HG02798 (cell line): ENCODE measurements at regions not wholly inside any gene's neighbourhood (a gene's known extent, or its start where the extent isn't known, plus 50 kb on each side); places are given as distances from the start of the nearest gene placed in this dataset.
A peak's percentile ranks its signal among the peaks of the same experiment; 100 is the strongest.

ENCODE experiments used
- ATAC-seq: cut with Tn5 transposase; IDR thresholded peaks from one replicate; pipeline ENCODE4 v1.9.1; 2021; ENCODE audit warnings: mild to moderate bottlenecking; ENCODE audit not compliant: unreplicated experiment, poor library complexity

DNA sequence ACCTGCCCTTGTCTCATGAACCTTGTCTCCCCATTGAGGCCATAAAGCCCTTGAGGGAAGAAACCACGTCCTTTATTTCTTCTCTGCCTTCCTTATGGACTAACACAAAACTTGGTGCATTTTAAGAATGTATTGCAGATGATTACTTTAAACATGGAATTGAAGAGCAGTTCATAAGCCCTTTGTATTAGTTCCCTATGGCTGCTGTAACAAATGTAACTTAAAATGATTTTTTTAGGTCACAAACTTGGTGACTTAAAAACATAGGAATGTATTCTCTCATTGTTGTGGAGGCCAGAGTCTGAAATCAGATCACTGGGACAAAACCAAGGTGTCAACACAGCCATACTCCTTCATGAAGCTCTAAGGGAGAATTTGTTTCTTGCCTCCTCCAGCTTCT, 185.5 kb downstream of the PHLDA1 start:
- ATAC-seq, result no peak

DNA sequence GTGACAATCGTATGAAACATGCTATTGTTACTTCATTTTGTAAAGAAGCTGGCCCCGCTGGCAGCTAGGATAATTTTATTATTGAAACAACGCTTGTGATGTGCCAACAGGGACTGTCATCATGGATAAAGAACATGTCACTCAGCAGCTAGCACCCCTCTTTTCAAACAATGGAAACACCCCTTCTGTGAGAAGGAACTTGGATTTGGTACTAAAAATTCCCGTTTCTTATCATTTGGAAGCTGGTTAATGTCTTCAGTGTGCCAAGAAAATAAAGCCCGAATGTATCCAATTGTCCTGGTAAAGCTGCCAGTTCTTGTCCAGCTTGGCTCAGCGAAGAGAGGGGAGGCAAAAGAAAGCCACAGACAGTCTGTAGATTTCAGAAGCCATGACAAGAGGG, 186.6 kb downstream of the PHLDA1 start:
- ATAC-seq, result no peak

DNA sequence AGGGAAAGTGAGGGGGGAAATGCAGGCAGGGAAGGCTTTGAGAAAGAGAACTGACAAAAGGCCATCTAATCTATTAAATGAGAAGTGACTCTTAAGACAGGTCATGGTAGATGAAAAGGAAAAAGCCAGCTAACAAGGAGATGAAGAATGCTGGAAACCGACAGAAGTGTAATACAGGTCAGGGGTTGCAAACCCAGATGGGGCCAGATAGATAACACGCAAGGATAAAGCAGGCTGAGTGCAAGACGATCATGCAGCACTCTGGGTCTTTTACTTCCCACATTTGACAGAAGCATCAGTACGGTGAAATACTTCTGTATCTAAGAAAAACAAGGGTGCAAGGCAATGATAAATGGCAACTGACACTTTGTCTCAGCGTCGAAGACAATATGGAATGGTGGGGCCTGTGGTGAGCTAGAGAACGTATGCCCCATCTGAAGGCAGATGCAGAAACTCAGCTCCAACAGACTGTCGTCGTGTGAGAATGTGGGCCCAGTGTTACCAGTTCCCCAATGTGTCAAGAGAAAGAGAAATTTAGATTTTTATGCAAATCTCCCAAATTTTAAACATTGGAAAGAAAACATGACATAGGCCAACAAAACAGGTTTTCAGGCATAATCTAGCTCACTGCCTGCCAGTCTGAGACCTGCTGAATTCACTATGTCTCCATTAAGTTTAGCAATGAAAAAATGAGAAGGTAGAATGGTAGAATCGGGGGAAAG, 187.4 kb downstream of the PHLDA1 start:
- ATAC-seq, result no peak

DNA sequence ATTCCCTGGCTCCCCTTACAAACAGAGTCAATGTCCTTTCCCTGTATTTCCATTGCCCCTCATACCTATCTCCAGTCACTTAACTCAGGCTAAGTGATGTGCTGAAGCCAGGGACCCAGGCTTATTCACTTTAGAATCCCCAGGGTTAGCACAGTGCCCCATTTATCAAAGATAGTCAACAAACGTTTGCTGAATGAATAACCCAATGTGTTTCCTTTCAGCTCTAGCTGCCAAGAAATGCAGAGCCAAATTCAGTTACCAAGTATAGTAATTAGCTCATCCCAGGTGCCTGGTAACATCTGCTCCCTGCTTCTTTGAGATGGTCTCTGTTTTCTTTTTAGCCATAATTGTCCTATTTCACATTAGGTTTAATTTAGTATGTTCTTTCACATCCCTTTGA, 189.5 kb downstream of the PHLDA1 start:
- no peak for ATAC-seq

DNA sequence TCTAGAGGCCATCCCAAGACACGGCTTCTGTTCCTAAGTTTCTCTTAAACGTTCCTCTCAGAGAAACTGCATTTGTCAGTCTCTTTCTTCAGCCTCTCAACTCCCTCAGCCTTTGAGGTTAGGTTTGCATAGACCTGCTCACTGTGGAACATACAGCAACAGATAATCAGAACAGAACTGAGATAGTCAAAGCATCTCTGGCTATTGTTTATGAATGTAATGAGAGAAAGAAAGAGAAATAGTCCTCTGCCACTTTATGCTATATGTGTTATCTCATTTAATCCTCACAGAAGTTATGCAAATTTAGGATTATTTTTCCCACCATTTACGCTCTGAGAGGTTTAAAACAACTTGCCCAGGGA, 190.6 kb downstream of the PHLDA1 start:
- peak; percentile 71 for ATAC-seq

DNA sequence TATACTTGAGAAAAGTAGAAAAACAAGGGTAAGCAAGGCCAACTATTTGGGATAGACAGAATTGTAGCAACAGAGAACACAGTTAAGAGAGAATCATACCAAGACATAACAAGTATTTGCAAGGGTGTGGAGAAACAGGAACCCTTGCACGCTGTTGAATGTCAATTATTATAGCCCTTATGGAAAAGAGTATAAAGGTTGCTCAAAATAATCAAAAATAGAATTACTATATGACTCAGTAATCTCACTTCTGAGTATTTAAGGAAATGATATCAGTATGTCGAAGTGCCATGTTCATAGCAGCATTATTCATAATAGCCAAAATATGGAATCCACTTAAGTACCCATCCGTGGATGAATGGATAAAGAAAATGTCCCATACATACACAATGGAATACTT, 193.3 kb downstream of the PHLDA1 start:
- no peak for ATAC-seq

DNA sequence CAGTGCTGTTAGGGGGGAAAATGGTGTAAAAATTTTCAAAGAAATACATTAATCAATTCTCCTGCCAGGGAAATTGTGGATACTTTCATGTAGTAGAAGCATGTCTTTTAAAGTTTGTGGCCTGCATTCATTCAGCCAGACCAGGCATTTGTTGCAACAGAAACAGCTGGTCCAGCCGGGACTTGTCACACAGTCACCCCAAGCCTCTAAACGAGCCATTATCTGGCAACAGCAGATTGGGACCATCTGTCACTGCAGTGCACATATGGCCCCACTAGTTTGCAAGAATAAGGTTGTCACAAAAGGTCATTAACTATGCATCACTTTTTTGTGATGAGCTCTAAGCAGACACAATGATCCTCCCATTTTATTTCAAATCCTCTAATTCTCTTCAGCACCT, 193.9 kb downstream of the PHLDA1 start:
- ATAC-seq, result no peak

DNA sequence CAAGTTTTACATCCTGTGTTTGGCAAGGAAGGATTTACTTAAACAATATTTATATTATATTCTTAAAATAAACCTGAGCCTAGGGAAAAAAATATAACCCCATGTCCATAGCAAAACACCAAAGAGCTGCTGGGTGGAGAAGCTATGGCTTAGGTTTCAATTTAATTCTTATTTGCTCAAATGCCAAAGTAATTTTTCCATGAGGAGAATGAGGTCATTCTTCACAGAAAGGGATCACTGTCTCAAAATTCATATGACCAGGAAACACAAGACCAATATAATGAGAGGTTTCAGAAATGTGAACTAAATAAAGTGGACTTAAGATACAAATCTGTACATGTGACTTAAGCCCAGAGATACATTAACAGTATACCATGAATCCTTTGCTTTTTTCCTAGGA, 195.0 kb downstream of the PHLDA1 start:
- ATAC-seq, result no peak

DNA sequence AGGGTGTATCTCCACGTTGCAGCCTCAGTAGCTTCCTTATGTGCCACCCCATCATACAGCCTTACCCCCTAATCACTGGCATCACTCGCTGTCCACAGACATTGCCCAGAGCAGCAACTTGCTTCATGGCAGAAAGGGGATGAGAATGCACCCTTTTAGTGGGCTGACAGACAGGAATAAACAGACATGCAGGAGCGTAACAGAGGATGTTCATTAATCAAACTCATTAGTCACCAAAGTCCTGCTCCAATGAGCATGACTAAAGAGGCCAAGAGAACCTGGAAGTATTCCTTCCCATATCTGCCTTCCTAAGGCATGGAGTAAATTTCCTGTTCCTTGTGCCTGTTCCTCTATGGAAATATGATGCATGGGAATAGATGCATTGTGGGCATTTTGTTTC, 197.0 kb downstream of the PHLDA1 start:
- ATAC-seq, result no peak

DNA sequence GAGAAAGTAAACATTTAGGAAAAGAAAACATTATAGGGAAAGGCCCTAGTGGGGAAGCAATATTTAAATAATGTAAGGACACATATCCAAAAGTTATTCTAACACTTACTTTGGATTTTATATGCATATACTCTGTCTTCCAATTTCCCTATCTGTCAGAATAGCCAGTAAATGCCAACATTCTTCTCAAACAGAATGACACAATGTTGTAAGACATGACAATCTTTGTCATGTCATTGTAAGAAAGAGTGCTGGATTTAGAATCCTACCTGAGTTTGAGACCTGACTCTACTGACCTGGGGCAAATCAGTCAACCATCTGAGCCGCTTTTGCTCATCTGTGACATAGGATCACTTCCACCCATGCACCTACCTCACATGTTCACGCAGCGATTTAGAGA, 198.3 kb downstream of the PHLDA1 start:
- no peak for ATAC-seq

DNA sequence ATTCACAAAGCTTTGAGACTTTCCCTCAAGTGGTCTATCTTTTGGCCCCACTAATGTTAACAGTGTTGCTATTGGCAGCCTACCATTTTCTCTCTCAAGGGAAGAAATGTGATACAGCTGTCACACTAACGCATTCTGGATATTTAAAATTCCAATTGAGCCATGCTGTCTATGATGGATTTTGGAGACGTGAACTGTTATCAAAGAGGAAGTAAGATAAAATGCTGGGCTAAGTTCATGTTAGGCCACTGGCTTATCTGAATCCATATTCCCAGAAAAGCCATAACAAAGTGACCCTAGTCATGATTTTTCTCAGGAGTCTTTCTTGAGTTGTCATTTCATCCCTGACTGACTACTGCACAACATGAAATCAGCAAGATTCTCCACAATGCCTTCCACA, 200.2 kb downstream of the PHLDA1 start:
- no peak for ATAC-seq

DNA sequence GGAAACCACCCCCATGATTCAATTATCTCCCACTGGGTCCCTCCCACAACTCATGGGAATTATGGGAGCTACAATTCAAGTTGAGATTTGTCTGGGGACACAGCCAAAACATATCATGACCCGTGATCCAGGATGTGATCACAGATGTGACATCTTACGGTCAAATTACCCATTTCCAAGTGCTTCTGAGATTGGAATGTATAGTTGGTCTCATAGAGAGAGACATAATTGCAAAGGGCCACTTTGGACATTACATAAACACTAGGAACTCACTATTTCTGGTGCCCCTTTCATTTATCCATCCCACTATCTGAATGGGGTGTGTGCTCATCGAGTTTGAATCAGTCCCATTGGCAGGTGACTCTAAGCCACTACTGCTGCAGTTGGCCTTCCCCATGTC, 204.5 kb downstream of the PHLDA1 start:
- ATAC-seq, result no peak

DNA sequence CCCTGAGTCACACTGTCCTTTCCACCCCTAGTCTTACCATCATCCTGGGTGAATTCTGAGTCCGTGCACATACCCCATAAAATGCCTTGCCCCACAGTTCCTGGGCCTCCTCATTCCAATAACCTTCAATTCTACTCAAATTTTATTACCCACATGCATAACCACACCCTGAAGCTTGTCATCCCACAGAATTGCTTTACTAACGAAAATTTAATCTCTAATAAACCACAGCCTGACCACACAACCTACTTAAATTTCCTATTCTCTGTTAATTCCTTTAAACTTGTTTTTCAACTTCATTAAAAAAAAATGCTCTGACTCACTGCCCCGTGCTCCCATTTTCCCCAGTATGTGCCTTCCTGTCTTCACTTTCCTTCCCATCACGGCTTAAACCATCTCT, 205.9 kb downstream of the PHLDA1 start:
- no peak for ATAC-seq

DNA sequence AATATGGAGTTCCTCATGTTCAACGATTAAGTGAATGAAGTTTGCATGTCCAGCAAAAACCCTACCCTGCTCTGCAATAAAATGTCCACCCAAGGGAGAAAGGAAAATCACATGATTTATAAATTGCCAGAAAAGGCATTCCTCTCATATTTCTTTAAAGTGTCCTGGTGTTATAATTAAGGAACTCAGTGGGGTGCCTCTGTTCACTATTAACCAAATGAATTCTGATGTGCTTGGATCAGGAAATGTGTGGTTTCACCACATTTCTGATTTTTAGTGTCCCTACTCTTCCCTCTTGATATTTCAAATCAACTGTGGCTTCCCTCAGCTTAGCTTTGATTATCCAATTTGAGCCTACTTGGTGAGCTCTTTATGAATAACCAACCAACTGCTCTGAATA, 208.1 kb downstream of the PHLDA1 start:
- ATAC-seq, result no peak

DNA sequence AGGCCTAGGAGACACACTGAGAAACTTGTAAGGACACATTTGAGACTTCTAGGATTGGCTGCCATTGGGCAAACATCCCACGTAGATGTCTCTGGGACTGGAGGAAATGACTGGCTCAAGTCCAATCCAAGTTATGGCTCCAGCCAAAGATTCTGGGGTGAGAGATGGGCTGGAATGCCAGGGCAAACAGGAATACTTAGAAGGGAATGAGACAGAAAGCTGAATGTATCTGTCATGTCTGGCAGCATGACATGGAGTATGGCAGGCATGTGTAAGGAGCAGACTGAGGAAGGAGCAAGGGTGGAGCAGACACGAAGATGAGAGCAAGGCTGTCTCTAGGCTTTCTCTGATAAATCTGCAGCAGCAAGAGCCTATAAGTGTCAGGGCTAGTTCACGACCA, 209.2 kb downstream of the PHLDA1 start:
- no peak for ATAC-seq

DNA sequence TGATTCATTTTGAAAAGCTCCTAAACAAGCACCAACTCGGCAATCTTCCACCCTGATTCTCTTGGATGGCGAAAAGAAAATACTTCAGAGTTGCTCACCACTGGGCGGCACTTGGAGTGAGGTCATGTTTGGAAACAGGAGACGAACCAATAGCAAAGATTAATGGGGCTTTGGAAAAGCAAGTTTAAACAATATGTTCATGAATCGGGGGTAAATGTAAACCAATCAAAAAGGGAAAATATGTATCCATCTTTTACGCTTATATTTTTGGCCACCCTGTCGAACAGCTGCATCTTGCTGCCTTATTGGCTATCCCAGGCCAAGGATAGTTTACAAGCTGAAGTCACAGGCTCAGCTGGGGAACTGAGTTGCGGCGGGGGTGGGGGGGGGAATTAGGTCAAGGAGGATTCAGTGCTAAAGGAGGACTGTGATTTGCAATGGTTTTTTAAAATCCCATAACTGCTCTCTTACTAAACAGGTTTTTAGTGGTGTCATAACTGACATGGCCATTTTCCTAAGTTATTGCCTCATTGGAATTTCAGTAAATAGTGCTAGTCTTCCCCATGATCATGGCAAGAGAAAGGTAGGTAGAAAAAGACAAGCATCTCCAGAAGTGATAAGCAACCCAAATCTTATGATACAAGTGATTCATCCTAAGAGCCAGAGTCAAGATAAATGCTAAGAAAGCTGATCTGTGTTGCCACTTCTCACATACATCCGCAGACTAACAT, 210.6 kb downstream of the PHLDA1 start:
- ATAC-seq, result no peak

DNA sequence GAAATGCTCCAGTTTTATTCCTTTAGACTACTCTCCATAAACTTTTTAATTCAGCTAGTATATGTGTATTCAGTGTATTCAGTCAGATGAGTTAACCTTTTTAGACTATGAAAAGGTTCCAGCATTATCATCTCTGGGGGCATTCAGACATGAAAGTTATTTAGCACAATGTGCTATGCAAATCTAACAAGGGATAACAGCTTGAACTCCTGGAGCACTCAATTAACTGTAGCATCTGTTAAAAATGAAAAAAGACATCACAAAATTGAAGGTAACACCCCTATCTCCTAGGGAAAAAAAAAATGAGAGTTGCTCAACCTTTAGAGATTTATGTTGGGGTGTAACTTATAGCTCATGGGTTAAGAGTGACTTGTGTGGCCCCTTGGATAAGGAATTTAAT, 211.5 kb downstream of the PHLDA1 start:
- ATAC-seq, result no peak

DNA sequence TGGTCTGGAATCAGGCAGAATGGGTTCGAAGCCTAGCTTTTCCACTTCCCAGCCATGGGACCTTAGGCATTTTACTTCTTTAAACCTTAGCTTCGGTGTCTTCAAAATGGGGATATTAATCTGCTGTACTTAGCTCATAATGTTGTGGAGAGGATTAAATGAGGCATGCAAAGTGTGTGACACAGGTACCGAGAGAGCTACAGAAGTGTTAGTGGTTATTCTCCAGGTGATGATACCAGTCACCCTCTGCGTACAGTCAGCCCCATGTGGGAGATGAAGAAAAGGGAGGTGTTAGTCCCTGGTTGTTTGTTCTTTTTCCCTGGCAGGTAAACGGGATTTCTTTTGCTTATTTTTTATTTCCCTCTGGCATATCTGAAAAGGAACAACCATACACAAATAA, 212.1 kb downstream of the PHLDA1 start:
- ATAC-seq, result no peak

DNA sequence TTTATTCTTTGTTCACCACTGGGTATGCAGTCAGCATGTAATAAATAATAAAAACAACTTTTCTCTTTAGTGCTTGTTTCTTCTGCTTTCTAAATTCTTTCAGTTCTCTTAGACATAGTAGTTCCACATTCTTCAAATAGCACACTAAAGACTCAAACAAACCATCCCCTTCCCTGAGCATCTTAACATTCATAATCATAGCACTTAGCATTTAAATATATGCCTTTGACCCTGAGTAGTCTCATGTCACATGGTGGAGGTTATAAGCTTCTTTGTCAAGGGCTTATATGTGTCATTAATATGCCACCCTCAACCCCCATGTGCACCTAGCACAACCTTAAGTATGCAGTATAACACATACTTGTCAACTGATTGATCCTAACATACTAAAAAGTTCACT, 212.7 kb downstream of the PHLDA1 start:
- no peak for ATAC-seq

DNA sequence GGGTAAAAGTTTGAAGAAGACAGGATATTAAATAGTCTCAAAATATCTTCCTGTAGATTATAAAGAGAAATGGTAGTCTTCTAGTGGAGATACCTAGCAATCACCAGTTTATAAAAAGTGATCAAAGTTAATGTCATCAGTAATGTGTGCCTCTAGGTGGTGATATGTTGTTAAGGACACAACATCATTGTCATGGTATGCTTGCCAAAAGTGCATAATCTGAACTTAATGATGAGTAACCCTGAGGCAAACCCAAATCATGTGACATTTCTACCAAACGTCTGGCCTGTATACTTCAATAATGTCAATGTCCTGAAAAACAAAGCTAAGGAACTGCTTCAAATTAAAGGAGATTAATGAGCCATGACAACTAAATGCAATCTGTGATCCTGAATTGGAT, 214.7 kb downstream of the PHLDA1 start:
- ATAC-seq, result no peak

DNA sequence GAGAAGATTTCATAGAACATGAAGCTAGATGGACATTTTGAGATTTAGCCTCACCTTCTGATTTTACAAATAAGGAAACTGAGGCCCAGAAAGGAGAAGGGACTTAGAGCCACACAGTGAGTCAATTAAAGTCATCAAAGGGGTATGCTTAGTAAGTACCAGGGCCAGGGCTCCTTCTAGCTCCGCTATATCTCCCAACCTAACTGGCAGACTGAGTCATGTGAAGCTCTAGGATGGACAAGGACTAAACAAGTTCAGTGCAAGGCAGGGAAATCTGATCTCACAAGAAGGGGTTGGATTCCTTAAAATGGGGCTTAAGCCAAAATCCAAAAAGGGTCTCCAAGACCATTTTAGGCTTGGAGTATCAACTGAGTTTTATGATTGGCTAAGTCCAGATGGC, 215.8 kb downstream of the PHLDA1 start:
- ATAC-seq, result no peak
